ENCODE measurements at regions not wholly inside any gene's neighbourhood (a gene's known extent, or its start where the extent isn't known, plus 50 kb on each side); places are given as distances from the start of the nearest gene placed in this dataset.

DNA sequence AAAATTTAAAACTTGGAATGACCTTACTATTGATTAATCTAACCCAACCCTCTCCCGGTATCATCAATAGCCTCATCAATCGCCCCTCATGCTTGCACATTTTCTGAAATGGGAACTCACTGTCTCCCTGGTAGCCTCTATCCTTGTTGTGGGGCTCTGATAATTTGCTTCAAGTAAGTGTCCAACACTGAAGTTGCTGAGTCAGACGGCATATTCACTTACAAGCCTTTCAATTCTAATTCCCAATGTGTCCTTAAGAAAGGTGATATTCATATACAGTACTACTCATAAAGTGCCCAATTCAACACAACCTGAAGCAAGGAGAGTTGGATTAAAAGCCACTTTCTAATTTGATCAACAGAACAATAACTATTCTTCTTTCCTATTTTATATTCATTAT is 1146.1 kb upstream of the TMEM132C start:
- TF ChIP-seq, protein P1, sequence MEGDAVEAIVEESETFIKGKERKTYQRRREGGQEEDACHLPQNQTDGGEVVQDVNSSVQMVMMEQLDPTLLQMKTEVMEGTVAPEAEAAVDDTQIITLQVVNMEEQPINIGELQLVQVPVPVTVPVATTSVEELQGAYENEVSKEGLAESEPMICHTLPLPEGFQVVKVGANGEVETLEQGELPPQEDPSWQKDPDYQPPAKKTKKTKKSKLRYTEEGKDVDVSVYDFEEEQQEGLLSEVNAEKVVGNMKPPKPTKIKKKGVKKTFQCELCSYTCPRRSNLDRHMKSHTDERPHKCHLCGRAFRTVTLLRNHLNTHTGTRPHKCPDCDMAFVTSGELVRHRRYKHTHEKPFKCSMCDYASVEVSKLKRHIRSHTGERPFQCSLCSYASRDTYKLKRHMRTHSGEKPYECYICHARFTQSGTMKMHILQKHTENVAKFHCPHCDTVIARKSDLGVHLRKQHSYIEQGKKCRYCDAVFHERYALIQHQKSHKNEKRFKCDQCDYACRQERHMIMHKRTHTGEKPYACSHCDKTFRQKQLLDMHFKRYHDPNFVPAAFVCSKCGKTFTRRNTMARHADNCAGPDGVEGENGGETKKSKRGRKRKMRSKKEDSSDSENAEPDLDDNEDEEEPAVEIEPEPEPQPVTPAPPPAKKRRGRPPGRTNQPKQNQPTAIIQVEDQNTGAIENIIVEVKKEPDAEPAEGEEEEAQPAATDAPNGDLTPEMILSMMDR (IDR thresholded peaks at IDR 0.05), result no peak
- TF ChIP-seq POLR2A (IDR thresholded peaks at IDR 0.05), result no peak
